Fibroblast of lung (primary cell): ENCODE measurements at regions not wholly inside any gene's neighbourhood (a gene's known extent, or its start where the extent isn't known, plus 50 kb on each side); places are given as distances from the start of the nearest gene placed in this dataset.

Source experiments
- DNase-seq, 2 donors: peaks; one replicate each; pipeline versions ENCODE4 v3.0.0 to v3.0.0-alpha.2; 2010; ENCODE audit warnings: low read depth in 2 of 2
- H2AFZ ChIP-seq: 2 replicates; pipeline ENCODE4 v1.5.1; 2012; ENCODE audit warnings: low read length, control low read depth, inconsistent platforms
- H3K27ac ChIP-seq: 2 replicates; pipeline ENCODE4 v1.5.1; 2011; ENCODE audit warnings: low read length, control low read depth; ENCODE audit not compliant: insufficient read depth
- H3K27me3 ChIP-seq: 2 replicates; pipeline ENCODE4 v1.5.1; 2011; ENCODE audit warnings: mild to moderate bottlenecking, low read length; ENCODE audit not compliant: control insufficient read depth, insufficient read depth
- H3K36me3 ChIP-seq: 2 replicates; pipeline ENCODE4 v1.5.1; 2011; ENCODE audit warnings: low read length; ENCODE audit not compliant: control insufficient read depth, insufficient read depth
- H3K4me1 ChIP-seq: 2 replicates; pipeline ENCODE4 v1.5.1; 2011; ENCODE audit warnings: low read length; ENCODE audit not compliant: control insufficient read depth, insufficient read depth; ENCODE audit errors: extremely low read depth
- H3K4me2 ChIP-seq: 2 replicates; pipeline ENCODE4 v1.5.1; 2011; ENCODE audit warnings: low read length, control low read depth; ENCODE audit not compliant: insufficient read depth; ENCODE audit errors: extremely low read depth
- H3K4me3 ChIP-seq, 4 experiments: fragments of 200-600 bp in 1 of 4; sonication (generic) in 1 of 4; replicated peaks in 1 of 4; 2 replicates each; pipeline ENCODE4 v1.5.1; 2011 to 2016; ENCODE audit warnings: low read length in 4 of 4, low read depth in 3 of 4, mild to moderate bottlenecking in 3 of 4, control low read depth in 2 of 4, inconsistent platforms in 1 of 4, mixed read lengths in 1 of 4; ENCODE audit not compliant: insufficient read depth in 1 of 4; ENCODE audit errors: control extremely low read depth in 1 of 4
- H3K79me2 ChIP-seq: 2 replicates; pipeline ENCODE4 v1.5.1; 2012; ENCODE audit warnings: mild to moderate bottlenecking, low read length, inconsistent platforms; ENCODE audit not compliant: control insufficient read depth, insufficient read depth
- H3K9ac ChIP-seq: 2 replicates; pipeline ENCODE4 v1.5.1; 2011; ENCODE audit warnings: mild to moderate bottlenecking, low read length, control low read depth; ENCODE audit not compliant: insufficient read depth
- H3K9me3 ChIP-seq: 2 replicates; pipeline ENCODE4 v1.5.1; 2012; ENCODE audit warnings: low read depth, low read length; ENCODE audit not compliant: control insufficient read depth, insufficient read depth
- H4K20me1 ChIP-seq: 2 replicates; pipeline ENCODE4 v1.5.1; 2011; ENCODE audit warnings: low read length; ENCODE audit not compliant: control insufficient read depth, insufficient read depth; ENCODE audit errors: extremely low read depth
- EZH2 ChIP-seq: IDR thresholded peaks from 2 replicates; pipeline ENCODE4 v1.5.1; 2012; ENCODE audit warnings: low read length, control low read depth, mild to moderate bottlenecking; ENCODE audit errors: missing control alignments
- TF ChIP-seq, protein P1 (sequence below), 2 donors: IDR thresholded peaks in 1 of 2; conservative IDR thresholded peaks in 1 of 2; 1 replicate in 1 of 2; 2 replicates in 1 of 2; pipeline ENCODE4 v1.5.1; 2011 to 2012; ENCODE audit warnings: low read length in 2 of 2, control low read depth in 1 of 2, inconsistent platforms in 1 of 2, low read depth in 1 of 2, mild to moderate bottlenecking in 1 of 2

DNA sequence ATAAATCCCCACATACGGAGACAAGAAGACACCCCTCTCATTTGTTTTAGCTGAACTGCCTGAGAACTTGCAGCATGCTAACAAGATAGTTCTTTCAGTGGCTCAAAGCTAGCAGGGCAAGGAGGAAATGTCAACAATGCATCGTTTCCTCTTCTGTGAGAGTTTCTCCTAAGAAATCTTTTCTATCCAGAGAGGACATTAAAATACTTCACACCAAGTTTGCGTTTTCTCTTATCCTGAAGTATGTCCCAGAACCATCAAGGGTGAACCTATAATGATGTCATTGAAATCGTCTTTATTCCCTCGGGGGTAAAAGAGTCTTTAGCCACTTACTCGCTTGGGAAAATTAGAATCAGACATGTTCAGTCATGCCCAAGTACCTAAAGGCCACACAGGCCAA, 541.7 kb upstream of the MDFIC2 start:
- H2AFZ ChIP-seq = no peak overlapping the region

DNA sequence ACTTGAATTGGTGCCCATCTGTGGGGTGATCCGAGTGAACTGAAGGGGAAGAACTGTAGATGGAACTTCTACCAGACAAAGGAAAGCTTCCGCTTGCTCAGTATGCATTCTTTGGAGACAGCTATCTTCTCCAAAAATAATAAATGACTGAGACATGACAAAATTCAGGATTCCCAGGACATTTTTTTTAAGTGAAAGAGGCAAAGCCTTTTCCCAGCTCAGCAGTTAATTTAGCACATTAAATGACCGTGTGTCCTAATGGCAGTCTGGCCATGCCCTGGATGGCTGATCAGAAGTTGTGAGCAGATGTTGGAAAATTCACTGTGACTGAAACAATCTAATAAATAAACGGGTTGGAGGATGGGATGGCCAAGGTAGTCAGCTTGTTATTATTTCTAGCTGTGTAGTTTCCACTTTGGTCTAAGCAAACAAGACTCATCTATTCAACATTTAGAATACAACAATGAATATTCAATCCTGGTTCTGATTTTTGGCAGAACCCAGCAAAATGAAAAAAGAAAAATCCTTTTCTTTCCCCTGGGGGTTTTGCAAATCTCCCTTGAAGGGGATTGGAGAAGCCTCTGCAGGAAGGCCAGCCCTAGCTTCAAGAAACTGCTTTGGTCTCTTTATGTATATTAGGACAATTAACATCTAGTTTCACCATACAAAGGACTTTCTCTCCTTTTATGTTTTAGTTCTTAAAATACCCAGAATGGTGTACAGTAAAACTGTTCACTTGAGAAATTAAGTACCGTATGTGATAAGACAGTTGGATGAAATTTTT, 540.9 kb upstream of the MDFIC2 start:
- DNase-seq = peak in 1 of 2 donors; percentile 20
- Histone ChIP-seq H2AFZ (no peak overlapping the region), H3K4me1 (peaks cover 20% of the 10 kb centered on the region)

More for the DNA sequence above, 541.7 kb upstream of the MDFIC2 start:
- no peak overlapping the region for H3K27ac ChIP-seq
- no peak overlapping the region for H3K4me3 ChIP-seq
- no peaks in the 10 kb centered on the region for H3K79me2 ChIP-seq
- H3K27me3 ChIP-seq = no peaks in the 10 kb centered on the region
- H3K4me2 ChIP-seq = no peak overlapping the region
- no peak overlapping the region for H3K9ac ChIP-seq
- no peaks in the 10 kb centered on the region for H4K20me1 ChIP-seq
- no peaks in the 10 kb centered on the region for H3K36me3 ChIP-seq
- peaks cover 20% of the 10 kb centered on the region for H3K4me1 ChIP-seq
- no peaks in the 10 kb centered on the region for H3K9me3 ChIP-seq
- no peak for DNase-seq
- TF ChIP-seq, protein P1, sequence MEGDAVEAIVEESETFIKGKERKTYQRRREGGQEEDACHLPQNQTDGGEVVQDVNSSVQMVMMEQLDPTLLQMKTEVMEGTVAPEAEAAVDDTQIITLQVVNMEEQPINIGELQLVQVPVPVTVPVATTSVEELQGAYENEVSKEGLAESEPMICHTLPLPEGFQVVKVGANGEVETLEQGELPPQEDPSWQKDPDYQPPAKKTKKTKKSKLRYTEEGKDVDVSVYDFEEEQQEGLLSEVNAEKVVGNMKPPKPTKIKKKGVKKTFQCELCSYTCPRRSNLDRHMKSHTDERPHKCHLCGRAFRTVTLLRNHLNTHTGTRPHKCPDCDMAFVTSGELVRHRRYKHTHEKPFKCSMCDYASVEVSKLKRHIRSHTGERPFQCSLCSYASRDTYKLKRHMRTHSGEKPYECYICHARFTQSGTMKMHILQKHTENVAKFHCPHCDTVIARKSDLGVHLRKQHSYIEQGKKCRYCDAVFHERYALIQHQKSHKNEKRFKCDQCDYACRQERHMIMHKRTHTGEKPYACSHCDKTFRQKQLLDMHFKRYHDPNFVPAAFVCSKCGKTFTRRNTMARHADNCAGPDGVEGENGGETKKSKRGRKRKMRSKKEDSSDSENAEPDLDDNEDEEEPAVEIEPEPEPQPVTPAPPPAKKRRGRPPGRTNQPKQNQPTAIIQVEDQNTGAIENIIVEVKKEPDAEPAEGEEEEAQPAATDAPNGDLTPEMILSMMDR (conservative IDR thresholded peaks at IDR 0.05 in 1 of 2, IDR thresholded peaks at IDR 0.05 in 1 of 2; ENCODE audit: low read depth in 1 of 2, low read length in 2 of 2) = no peak
- no peak for TF ChIP-seq EZH2

DNA sequence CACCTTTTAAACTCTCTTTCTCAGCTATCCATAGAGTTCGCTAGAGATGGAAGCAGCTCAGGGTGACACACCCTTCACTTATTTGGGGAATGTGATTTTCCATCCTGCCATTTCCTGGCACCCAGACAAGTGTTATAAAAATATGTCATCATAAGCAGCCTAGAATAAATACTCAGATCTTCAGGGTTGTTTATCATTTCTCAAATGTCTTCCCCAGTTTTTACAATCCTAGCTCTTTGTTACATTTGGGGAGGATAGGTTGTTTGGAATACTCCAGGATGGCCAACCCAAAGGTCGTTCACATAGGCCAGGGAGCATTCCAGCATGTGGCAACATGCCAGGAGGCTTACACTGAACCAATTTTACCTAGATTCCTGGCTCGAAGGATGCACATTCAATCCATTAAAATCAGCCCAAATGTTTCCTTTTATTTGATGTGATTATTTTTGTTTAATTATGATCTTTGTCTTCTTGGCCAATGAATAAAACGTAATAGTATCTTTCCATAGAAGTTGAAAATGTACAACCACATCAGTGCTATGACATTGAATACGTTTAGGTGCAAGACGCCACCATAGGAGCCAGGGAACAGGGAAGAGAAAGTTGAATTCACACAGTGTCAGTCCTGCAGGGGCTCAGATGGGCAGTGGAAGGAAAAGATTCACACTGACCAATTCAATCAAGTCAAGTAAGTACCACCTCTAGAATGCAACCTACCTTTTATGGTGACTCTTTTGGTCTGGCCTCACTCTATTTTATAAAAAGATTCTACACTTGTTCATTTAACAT, 537.7 kb upstream of the MDFIC2 start:
- DNase-seq = peak; percentile 91 to 92
- no peak overlapping the region for H2AFZ ChIP-seq
- H3K4me2 ChIP-seq = peak overlapping the region; percentile 56
- H3K36me3 ChIP-seq = no peaks in the 10 kb centered on the region
- no peaks in the 10 kb centered on the region for H3K27me3 ChIP-seq
- no peaks in the 10 kb centered on the region for H3K79me2 ChIP-seq
- H3K9ac ChIP-seq = no peak overlapping the region
- no peak overlapping the region for H3K4me3 ChIP-seq
- peaks cover 15% of the 10 kb centered on the region for H3K4me1 ChIP-seq
- TF ChIP-seq, protein P1 (conservative IDR thresholded peaks at IDR 0.05 in 1 of 2, IDR thresholded peaks at IDR 0.05 in 1 of 2; ENCODE audit: low read depth in 1 of 2, low read length in 2 of 2) = no peak
- TF ChIP-seq EZH2 = no peak
- H3K27ac ChIP-seq = peak overlapping the region; percentile 18
- H4K20me1 ChIP-seq = no peaks in the 10 kb centered on the region
- H3K9me3 ChIP-seq = no peaks in the 10 kb centered on the region

More for the DNA sequence above, 540.9 kb upstream of the MDFIC2 start:
- Histone ChIP-seq H3K4me2 (no peak overlapping the region), H3K36me3 (no peaks in the 10 kb centered on the region), H3K27ac (no peak overlapping the region), H3K79me2 (no peaks in the 10 kb centered on the region), H4K20me1 (no peaks in the 10 kb centered on the region), H3K9me3 (no peaks in the 10 kb centered on the region), H3K4me3 (no peak overlapping the region), H3K9ac (no peak overlapping the region), H3K27me3 (no peaks in the 10 kb centered on the region)
- TF ChIP-seq, protein P1 (conservative IDR thresholded peaks at IDR 0.05 in 1 of 2, IDR thresholded peaks at IDR 0.05 in 1 of 2; ENCODE audit: low read depth in 1 of 2, low read length in 2 of 2) = no peak
- TF ChIP-seq EZH2 = no peak
